Activated CD8-positive, alpha-beta memory T cell treated with anti-CD3 and anti-CD28 coated beads, Interleukin-2, amount 10 ng/mL, durations not matched to agents 7 days and 5 days (primary cell): ENCODE measurements at regions not wholly inside any gene's neighbourhood (a gene's known extent, or its start where the extent isn't known, plus 50 kb on each side); places are given as distances from the start of the nearest gene placed in this dataset.
"Not testable (repeated sequence)": the region's sequence is repeated elsewhere in the genome, so short reads cannot be mapped to it uniquely, and the experiment has no call there.

ENCODE experiments used
- ATAC-seq: fragments of 150-1000 bp; cut with Tn5 transposase; one replicate; pipeline ENCODE4 v1.10.0; 2021; ENCODE audit warnings: moderate library complexity
- CTCF ChIA-PET: fragments of 350-600 bp; sonication (Branson Sonifier 250); formaldehyde crosslinking; loops from one replicate; lab custom pipeline; 2021; ENCODE audit warnings: antibody characterized with exemption; lab: Charles Lee
- DNase-seq: peaks from one replicate; pipeline ENCODE4 v3.0.0-alpha.2; 2020
- H3K27ac Mint-ChIP-seq: one replicate; pipeline ENCODE4 v1.8.0; 2021; ENCODE audit warnings: mild to moderate bottlenecking, mixed read lengths
- H3K27me3 Mint-ChIP-seq: one replicate; pipeline ENCODE4 v1.8.0; 2021; ENCODE audit warnings: mixed read lengths
- H3K36me3 Mint-ChIP-seq: one replicate; pipeline ENCODE4 v1.8.0; 2021; ENCODE audit warnings: mild to moderate bottlenecking, mixed read lengths
- H3K4me1 Mint-ChIP-seq: one replicate; pipeline ENCODE4 v1.8.0; 2021; ENCODE audit warnings: mixed read lengths
- H3K4me3 Mint-ChIP-seq: one replicate; pipeline ENCODE4 v1.8.0; 2021; ENCODE audit warnings: mild to moderate bottlenecking, moderate library complexity, mixed read lengths
- H3K9me3 Mint-ChIP-seq: one replicate; pipeline ENCODE4 v1.8.0; 2022; ENCODE audit warnings: low read depth, mixed read lengths

- no peak for DNase-seq
- peaks cover 5% of the 10 kb centered on the region for H3K27me3 Mint-ChIP-seq
- CTCF ChIA-PET, result no interaction called here
- no peaks in the 10 kb centered on the region for H3K36me3 Mint-ChIP-seq
- H3K4me3 Mint-ChIP-seq, result no peak overlapping the region
- H3K9me3 Mint-ChIP-seq, result no peaks in the 10 kb centered on the region
- H3K27ac Mint-ChIP-seq, result no peak overlapping the region
- no peak for ATAC-seq
- no peaks in the 10 kb centered on the region for H3K4me1 Mint-ChIP-seq
These were observed 244.9 kb upstream of the NRIP1 start for GRCh38 chr21:15309721-15310120.

GRCh38 chr21:15311510-15311909, 246.7 kb upstream of the NRIP1 start:
- CTCF ChIA-PET, result no interaction called here
- DNase-seq (no peak), ATAC-seq (no peak)
- no peak overlapping the region for H3K27ac Mint-ChIP-seq
- H3K9me3 Mint-ChIP-seq, result no peaks in the 10 kb centered on the region
- no peaks in the 10 kb centered on the region for H3K4me1 Mint-ChIP-seq
- no peaks in the 10 kb centered on the region for H3K27me3 Mint-ChIP-seq
- H3K36me3 Mint-ChIP-seq, result no peaks in the 10 kb centered on the region
- no peak overlapping the region for H3K4me3 Mint-ChIP-seq

GRCh38 chr21:15317034-15317433, 252.2 kb upstream of the NRIP1 start:
- CTCF ChIA-PET, DNase-seq, ATAC-seq, H3K27ac Mint-ChIP-seq, H3K4me1 Mint-ChIP-seq, H3K27me3 Mint-ChIP-seq, H3K4me3 Mint-ChIP-seq, H3K36me3 Mint-ChIP-seq, H3K9me3 Mint-ChIP-seq: not testable (repeated sequence)

GRCh38 chr21:15319727-15320126, 254.9 kb upstream of the NRIP1 start:
- Mint-ChIP-seq H3K4me1 (no peaks in the 10 kb centered on the region), H3K9me3 (no peaks in the 10 kb centered on the region), H3K36me3 (no peaks in the 10 kb centered on the region), H3K27me3 (peaks cover 5% of the 10 kb centered on the region), H3K4me3 (no peak overlapping the region), H3K27ac (no peak overlapping the region)
- ATAC-seq (no peak), DNase-seq (no peak)
- CTCF ChIA-PET, result no interaction called here

GRCh38 chr21:15324542-15324941, 259.7 kb upstream of the NRIP1 start:
- H3K4me3 Mint-ChIP-seq, result no peak overlapping the region
- H3K27me3 Mint-ChIP-seq, result peaks cover 5% of the 10 kb centered on the region
- no peak overlapping the region for H3K27ac Mint-ChIP-seq
- ATAC-seq (no peak), DNase-seq (no peak)
- no peaks in the 10 kb centered on the region for H3K9me3 Mint-ChIP-seq
- CTCF ChIA-PET, result no interaction called here
- H3K4me1 Mint-ChIP-seq, result no peaks in the 10 kb centered on the region
- H3K36me3 Mint-ChIP-seq, result no peaks in the 10 kb centered on the region

GRCh38 chr21:15326032-15326867, 261.4 kb upstream of the NRIP1 start:
- H3K27me3 Mint-ChIP-seq, result peaks cover 8% of the 10 kb centered on the region
- no peak overlapping the region for H3K27ac Mint-ChIP-seq
- no peaks in the 10 kb centered on the region for H3K9me3 Mint-ChIP-seq
- DNase-seq, result no peak
- CTCF ChIA-PET, result no interaction called here
- no peaks in the 10 kb centered on the region for H3K36me3 Mint-ChIP-seq
- H3K4me3 Mint-ChIP-seq, result no peak overlapping the region
- H3K4me1 Mint-ChIP-seq, result no peaks in the 10 kb centered on the region
- ATAC-seq, result no peak

- Mint-ChIP-seq H3K27me3 (peaks cover 4% of the 10 kb centered on the region), H3K36me3 (no peaks in the 10 kb centered on the region), H3K4me1 (no peaks in the 10 kb centered on the region), H3K4me3 (no peak overlapping the region), H3K27ac (no peak overlapping the region), H3K9me3 (no peaks in the 10 kb centered on the region)
- ATAC-seq (no peak), DNase-seq (no peak)
- CTCF ChIA-PET, result no interaction called here
These were observed 263.0 kb upstream of the NRIP1 start for GRCh38 chr21:15327637-15328265.

GRCh38 chr21:15329191-15329590, 264.4 kb upstream of the NRIP1 start:
- Mint-ChIP-seq H3K27ac (no peak overlapping the region), H3K36me3 (no peaks in the 10 kb centered on the region), H3K27me3 (peaks cover 4% of the 10 kb centered on the region), H3K4me3 (no peak overlapping the region), H3K9me3 (no peaks in the 10 kb centered on the region), H3K4me1 (no peaks in the 10 kb centered on the region)
- ATAC-seq (no peak), DNase-seq (no peak)
- CTCF ChIA-PET, result no interaction called here

GRCh38 chr21:15330872-15331271, 266.1 kb upstream of the NRIP1 start:
- H3K4me3 Mint-ChIP-seq, result no peak overlapping the region
- H3K36me3 Mint-ChIP-seq, result no peaks in the 10 kb centered on the region
- CTCF ChIA-PET, result no interaction called here
- peaks cover 4% of the 10 kb centered on the region for H3K27me3 Mint-ChIP-seq
- no peak overlapping the region for H3K27ac Mint-ChIP-seq
- ATAC-seq (no peak), DNase-seq (no peak)
- no peaks in the 10 kb centered on the region for H3K9me3 Mint-ChIP-seq
- no peaks in the 10 kb centered on the region for H3K4me1 Mint-ChIP-seq

GRCh38 chr21:15332572-15332971, 267.8 kb upstream of the NRIP1 start:
- H3K4me1 Mint-ChIP-seq, result no peaks in the 10 kb centered on the region
- no peak overlapping the region for H3K4me3 Mint-ChIP-seq
- no peaks in the 10 kb centered on the region for H3K36me3 Mint-ChIP-seq
- H3K27ac Mint-ChIP-seq, result no peak overlapping the region
- DNase-seq (no peak), ATAC-seq (no peak)
- no peaks in the 10 kb centered on the region for H3K9me3 Mint-ChIP-seq
- H3K27me3 Mint-ChIP-seq, result peaks cover 4% of the 10 kb centered on the region
- CTCF ChIA-PET, result no interaction called here

GRCh38 chr21:15333136-15333710, 268.4 kb upstream of the NRIP1 start:
- Mint-ChIP-seq H3K4me3 (no peak overlapping the region), H3K27me3 (peaks cover 4% of the 10 kb centered on the region), H3K9me3 (no peaks in the 10 kb centered on the region), H3K4me1 (no peaks in the 10 kb centered on the region), H3K36me3 (no peaks in the 10 kb centered on the region), H3K27ac (no peak overlapping the region)
- ATAC-seq (no peak), DNase-seq (no peak)
- CTCF ChIA-PET, result no interaction called here

GRCh38 chr21:15333951-15334350, 269.2 kb upstream of the NRIP1 start:
- H3K27ac Mint-ChIP-seq, result no peak overlapping the region
- no peak for DNase-seq
- H3K4me3 Mint-ChIP-seq, result no peak overlapping the region
- H3K4me1 Mint-ChIP-seq, result no peaks in the 10 kb centered on the region
- H3K9me3 Mint-ChIP-seq, result no peaks in the 10 kb centered on the region
- no peaks in the 10 kb centered on the region for H3K36me3 Mint-ChIP-seq
- peaks cover 4% of the 10 kb centered on the region for H3K27me3 Mint-ChIP-seq
- no peak for ATAC-seq
- CTCF ChIA-PET, result no interaction called here

GRCh38 chr21:15343066-15343465, 278.3 kb upstream of the NRIP1 start:
- Mint-ChIP-seq H3K4me3 (no peak overlapping the region), H3K27me3 (no peaks in the 10 kb centered on the region), H3K4me1 (no peaks in the 10 kb centered on the region), H3K36me3 (no peaks in the 10 kb centered on the region), H3K9me3 (no peaks in the 10 kb centered on the region), H3K27ac (no peak overlapping the region)
- DNase-seq (no peak), ATAC-seq (no peak)
- CTCF ChIA-PET, result no interaction called here

- Mint-ChIP-seq H3K4me3 (no peak overlapping the region), H3K4me1 (no peaks in the 10 kb centered on the region), H3K27me3 (no peaks in the 10 kb centered on the region), H3K9me3 (no peaks in the 10 kb centered on the region), H3K27ac (no peak overlapping the region), H3K36me3 (no peaks in the 10 kb centered on the region)
- ATAC-seq, result no peak
- DNase-seq, result no peak
- CTCF ChIA-PET, result no interaction called here
These were observed 287.2 kb upstream of the NRIP1 start for GRCh38 chr21:15352009-15352408.
